ENCODE measurements at regions not wholly inside any gene's neighbourhood (a gene's known extent, or its start where the extent isn't known, plus 50 kb on each side); places are given as distances from the start of the nearest gene placed in this dataset.

- DNase-seq (ENCODE audit: low read depth in 2 of 2) = no peak
Observed at GRCh38 chr13:78784014-78784750, 125.2 kb upstream of the OBI1 start.

DNA sequence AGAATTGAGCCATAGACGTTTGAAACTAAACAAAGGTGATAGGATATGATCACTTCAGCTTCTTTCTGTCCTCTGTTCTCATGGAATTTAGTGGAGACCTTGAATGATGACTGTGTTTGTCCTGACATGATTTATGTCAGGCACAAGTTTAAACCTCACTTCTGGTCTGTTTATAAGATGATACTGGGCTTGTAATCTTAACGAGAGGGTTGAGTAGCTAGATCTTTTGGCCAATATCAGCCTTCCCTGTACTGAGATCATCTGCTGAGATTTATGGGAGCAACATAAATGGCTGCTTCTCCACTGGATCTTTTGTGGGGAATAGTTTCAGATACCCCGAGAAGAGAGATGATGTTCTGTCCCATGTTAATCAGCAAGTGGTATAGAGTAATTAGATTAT, 121.8 kb upstream of the OBI1 start:
- no peak for DNase-seq (ENCODE audit: low read depth in 2 of 2)

DNA sequence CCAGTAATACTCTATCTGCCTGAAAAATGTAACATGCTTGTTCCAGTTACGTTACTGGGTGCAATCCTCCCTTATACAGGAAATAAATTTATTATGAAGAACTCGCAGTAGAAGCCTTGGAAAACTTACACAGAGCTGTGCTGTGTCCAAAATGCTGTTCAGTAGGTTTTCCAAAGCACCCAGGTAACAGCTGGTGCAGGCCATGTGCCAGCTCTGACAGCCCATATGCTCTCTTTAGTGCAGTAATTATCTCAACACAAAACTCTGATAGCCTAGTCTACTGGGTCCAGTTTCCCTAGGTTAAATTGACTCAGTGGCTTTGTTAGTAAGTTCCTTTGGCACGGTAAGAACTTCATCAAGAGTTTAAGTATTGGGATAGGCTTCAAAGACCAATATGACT, 120.7 kb upstream of the OBI1 start:
- no peak for DNase-seq (ENCODE audit: low read depth in 2 of 2)

DNA sequence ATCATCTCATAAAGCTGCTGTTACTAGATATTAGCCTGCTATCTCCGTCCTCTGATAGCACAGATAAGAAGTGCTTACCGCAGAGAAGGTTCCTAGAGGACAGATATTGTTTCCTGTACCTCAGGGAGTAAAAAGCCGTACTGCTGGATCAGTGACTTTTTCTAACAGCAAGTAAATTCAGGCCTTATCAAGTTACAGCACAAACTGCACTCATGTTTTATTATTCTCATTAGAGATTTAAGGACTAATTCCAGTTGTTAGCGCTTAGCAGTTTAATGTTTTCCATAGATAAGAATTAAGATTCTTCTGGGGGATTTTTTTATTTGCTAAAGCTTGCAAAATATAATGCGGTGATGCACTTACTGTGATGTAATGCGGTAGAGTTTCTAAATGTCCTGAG, 119.0 kb upstream of the OBI1 start:
- DNase-seq (ENCODE audit: low read depth in 2 of 2) = no peak

DNA sequence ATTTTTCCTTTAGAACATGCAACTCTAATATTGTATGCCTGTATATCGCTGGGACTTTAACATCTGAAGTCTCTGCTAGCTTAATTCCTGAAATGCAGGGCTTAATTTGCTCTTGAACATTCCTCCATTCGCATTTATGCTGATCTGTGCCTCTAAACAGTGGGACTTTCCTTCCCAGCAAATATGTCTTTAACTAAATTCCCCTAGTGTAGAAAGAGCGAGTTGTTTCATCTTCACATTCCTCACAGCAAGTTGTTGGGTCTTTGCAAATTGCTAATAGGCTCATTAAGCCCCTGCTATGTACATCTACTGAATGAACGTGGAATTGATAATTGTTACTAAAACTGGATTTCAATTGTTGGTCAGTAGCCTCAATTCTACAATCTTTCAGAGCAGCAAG, 118.4 kb upstream of the OBI1 start:
- DNase-seq (ENCODE audit: low read depth in 2 of 2) = no peak

- no peak for DNase-seq (ENCODE audit: low read depth in 2 of 2)
Observed at GRCh38 chr13:78772933-78773332, 114.0 kb upstream of the OBI1 start.

DNA sequence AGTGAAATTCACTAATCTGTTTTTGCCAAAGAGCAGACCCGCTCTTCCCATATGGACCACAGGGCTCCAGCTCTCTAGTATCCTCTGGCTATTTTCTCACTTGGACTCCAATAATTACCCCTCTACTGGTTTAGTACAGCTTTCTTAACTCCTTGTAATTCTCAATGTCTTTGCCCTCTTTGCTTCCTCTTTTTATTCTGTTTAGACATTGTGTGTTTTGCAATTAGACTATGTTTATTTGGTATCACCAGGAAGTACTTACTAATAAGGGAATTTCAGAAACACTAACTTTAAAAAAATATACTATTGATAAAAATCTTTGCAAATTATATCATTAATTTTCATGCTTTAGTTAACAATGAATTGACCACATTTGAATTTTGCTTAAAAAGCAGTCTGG, 111.6 kb upstream of the OBI1 start:
- DNase-seq (ENCODE audit: low read depth in 2 of 2) = no peak

DNA sequence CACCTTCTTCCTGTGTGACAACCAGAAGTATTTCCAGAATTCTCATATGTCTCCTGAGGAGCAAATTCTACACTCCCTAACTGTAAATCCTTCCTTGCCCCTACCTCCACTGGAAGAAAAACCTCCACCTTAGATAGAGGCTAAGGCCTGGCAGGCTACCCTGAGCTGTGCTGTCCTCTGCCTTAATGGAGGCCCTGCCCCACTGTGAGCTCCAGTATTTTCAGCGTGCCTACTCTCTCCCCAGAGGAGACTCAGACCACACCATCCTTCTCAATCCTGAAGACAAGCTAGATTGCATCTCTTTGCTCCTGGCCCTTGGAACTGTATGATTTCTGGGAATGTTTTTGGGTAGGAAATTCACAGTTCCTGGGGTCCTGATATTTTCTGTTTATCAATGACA, 110.0 kb upstream of the OBI1 start:
- DNase-seq (ENCODE audit: low read depth in 2 of 2) = no peak

DNA sequence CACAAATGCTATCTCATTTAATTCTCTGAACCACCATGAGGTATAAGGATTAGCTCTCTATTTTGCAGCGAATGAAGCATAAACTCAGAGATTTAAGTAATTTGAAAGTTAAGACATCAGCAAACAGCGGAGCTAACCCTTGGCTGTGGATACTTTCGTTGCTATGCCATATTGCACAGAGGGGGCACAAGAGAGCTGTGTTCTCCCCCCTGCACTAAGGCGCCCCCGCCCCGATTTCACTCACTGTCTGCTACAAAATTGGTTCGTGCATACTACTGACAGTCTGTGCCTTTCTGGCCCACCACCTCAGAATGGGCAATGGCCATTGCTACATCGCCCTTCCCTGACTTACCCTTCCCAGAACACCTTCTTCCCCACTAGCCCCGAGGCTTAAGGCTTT, 105.7 kb upstream of the OBI1 start:
- no peak for DNase-seq (ENCODE audit: low read depth in 2 of 2)

- no peak for DNase-seq (ENCODE audit: low read depth in 2 of 2)
Observed at GRCh38 chr13:78762825-78763224, 103.9 kb upstream of the OBI1 start.

DNA sequence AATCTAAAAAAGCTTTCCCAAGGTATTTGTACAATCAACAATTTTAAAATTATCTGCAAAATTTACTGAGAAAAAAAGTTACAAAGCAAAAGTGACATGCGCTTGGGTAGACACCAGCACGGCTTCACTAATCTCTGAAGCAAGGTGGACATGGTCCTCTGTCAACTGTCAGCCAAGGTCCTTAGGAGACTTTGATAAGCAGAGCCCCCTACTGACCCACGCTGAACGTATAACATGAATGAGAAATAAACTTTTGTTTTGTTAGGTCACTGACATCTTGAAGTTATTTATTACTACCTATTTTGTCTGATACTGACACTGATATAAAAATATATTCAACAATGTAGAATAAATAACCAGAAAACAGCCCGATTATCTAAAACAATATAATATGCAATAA, 100.7 kb upstream of the OBI1 start:
- peak in 1 of 2 donors; percentile 20 for DNase-seq (ENCODE audit: low read depth in 2 of 2)

GRCh38 chr13:78758549-78758948, 99.6 kb upstream of the OBI1 start:
- no peak for DNase-seq (ENCODE audit: low read depth in 2 of 2)

- no peak for DNase-seq (ENCODE audit: low read depth in 2 of 2)
Observed at GRCh38 chr13:78753435-78753834, 94.5 kb upstream of the OBI1 start.

GRCh38 chr13:78750735-78751134, 91.8 kb upstream of the OBI1 start:
- no peak for DNase-seq (ENCODE audit: low read depth in 2 of 2)

GRCh38 chr13:78743973-78744372, 85.0 kb upstream of the OBI1 start:
- no peak for DNase-seq (ENCODE audit: low read depth in 2 of 2)

DNA sequence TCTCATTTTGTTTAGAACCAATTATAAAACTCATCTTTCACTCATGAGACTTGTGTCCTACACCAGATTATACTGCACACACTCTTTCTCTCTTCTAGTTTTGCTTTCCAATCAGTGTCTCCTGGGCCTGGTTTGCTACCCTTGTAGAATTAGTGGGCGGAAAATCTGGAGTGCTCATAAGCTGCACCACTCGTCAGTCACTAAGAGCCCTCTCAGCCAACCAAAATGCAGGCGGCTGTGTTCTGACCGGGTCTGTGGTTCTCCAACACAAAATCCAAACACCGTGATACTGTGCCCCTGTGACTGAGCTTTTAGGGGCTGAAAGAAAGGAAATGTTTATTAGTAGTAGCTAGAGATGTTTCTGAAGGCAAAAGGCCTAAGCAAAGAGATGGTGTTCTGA, 83.7 kb upstream of the OBI1 start:
- DNase-seq (ENCODE audit: low read depth in 2 of 2) = no peak

DNA sequence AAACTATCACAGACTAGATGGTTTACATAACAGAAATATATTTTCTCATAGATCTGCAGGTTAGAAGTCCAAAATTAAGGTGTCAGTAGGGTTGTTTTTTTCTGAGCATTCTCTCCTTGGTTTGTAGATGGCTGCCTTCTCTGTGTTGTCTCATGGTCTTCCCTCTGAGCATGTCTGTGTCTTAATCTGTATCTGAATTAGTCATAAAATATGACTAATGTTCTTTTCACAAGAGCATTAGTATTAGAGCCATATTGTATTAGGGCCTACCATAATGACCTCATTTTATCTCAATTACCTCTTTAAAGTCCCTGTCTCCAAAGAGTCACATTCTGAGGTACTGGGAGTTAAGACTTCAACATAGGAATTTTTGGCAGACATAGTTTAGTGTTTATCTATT, 77.2 kb upstream of the OBI1 start:
- DNase-seq (ENCODE audit: low read depth in 2 of 2) = no peak

DNA sequence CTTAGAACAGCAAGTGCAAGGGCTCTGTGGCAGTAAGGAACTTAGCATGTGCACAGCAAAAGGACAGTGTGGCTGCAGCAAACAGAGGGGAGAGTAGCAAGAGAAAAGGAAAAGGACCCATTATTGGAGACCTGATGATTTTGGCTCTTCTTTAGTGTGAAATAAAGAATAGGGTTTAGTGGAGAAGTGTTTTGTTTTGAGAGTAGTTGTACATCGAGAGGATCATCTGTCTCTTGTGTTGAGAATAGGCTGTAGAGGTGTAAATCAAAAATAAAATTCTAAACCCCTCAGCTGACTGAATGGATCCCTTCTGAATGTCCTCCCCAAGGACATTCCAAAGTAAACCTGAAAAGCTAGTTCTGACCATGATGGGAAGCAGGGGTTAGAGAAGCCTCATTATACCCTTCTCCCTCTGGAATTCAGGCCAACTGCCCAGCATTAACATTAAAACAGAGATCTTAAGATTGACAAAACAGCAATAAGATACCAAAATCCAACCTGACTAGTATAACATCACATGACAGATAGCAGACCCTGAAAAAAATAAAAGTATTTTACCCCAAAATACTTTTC, 73.6 kb upstream of the OBI1 start:
- DNase-seq (ENCODE audit: low read depth in 2 of 2) = no peak

DNA sequence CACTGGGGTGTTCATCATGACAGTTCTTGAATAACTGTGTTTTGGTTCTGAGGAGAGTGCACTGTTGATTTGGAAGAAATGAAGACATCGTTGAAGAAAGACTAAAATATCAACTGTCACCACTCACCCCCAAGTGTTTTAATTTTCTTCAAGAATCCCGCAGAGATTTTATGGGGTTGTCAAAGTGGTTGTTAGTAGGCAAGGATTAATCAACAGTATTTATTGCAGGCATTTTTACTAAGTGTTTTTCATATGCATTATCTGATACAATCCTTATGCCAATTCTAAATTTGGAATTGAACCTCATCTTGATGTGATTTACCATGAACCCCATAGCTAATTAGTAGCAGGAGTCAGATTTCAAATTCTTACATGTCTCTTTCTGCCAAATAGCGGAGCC, 63.7 kb upstream of the OBI1 start:
- no peak for DNase-seq (ENCODE audit: low read depth in 2 of 2)

DNA sequence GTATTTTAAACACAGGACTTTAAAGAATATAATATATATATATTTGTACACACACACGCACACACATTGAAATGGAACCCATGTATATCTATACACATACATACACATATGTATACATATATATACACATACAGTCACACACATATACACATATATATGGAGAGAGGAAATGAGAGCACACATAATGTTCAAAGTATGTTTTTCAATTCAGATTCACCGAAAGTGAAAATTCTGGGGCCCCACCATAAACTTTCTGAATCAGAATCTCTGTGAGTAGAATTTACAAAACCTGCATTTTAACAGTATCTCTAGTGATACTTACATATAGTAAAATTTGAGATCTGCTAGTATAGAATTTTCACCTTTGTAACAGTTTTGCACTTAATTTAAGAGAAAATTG, 60.4 kb upstream of the OBI1 start:
- no peak for DNase-seq (ENCODE audit: low read depth in 2 of 2)

GRCh38 chr13:78714717-78715116, 55.8 kb upstream of the OBI1 start:
- DNase-seq (ENCODE audit: low read depth in 2 of 2) = no peak

DNA sequence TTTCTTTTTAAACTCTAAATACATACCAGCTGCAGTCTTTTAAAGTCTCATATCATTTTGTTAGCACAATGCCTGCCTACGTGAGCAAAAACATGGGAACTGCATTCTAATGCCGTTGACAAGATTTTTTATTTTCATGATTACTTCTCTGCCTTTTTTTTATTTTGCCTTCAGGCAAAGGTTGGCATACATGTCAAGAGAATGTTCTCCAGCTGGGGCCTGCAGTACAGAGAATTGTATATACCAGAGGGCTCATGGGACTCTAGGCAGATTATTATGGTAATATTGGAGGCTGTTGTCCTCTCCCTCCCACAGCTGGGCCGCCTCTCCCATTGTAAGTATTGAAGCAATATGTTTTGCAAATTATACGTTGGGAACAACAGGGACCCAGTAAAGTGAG, 53.9 kb upstream of the OBI1 start:
- DNase-seq (ENCODE audit: low read depth in 2 of 2) = no peak

DNA sequence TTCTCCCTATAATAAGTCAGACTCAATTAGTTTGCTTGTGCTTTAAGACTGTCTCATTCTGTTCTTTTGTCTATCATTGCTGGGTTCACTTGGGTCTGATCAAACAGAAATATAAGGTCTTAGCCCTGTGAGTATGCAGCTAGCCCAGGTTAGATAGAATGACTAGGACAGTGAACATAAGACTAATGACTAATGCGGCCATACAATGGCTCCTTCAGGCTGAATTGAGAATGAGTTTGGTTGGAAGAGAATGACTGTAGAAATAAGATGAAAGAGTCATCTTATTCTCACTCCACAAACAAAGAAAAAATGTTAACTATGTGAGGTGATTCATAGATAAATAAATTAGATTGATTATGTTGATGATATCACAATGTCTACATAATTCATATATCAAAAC, 50.1 kb upstream of the OBI1 start:
- DNase-seq (ENCODE audit: low read depth in 2 of 2) = no peak
